Lung (tissue), 11 donors: ENCODE measurements at regions not wholly inside any gene's neighbourhood (a gene's known extent, or its start where the extent isn't known, plus 50 kb on each side); places are given as distances from the start of the nearest gene placed in this dataset.

Experiments
- ATAC-seq: fragments of 200-7000 bp; cut with Tn5 transposase; one replicate; pipeline ENCODE4 v1.9.1; 2020; ENCODE audit warnings: moderate number of reproducible peaks; ENCODE audit not compliant: insufficient read depth, low FRiP score
- DNase-seq, 3 donors: peaks; one replicate each; pipeline ENCODE4 v3.0.0-alpha.2; 2013 to 2017
- H3K27ac ChIP-seq, 2 donors: one replicate each; pipeline ENCODE4 v1.5.1; 2013; ENCODE audit warnings: mild to moderate bottlenecking in 2 of 2, moderate library complexity in 2 of 2, control low read depth in 1 of 2, inconsistent platforms in 1 of 2, low read depth in 1 of 2, low read length in 1 of 2
- H3K27me3 ChIP-seq, 3 donors: one replicate each; pipeline ENCODE4 v1.5.1; 2013; ENCODE audit warnings: low read length in 2 of 3; ENCODE audit not compliant: control insufficient read depth in 3 of 3, insufficient read depth in 3 of 3
- H3K36me3 ChIP-seq, 4 donors: one replicate each; pipeline ENCODE4 v1.5.1; 2013; ENCODE audit warnings: low read length in 4 of 4, mild to moderate bottlenecking in 1 of 4, moderate library complexity in 1 of 4; ENCODE audit not compliant: control insufficient read depth in 4 of 4, insufficient read depth in 4 of 4
- H3K4me1 ChIP-seq, 5 donors: one replicate each; pipeline ENCODE4 v1.5.1; 2013; ENCODE audit warnings: low read length in 5 of 5, mild to moderate bottlenecking in 2 of 5, moderate library complexity in 1 of 5; ENCODE audit not compliant: control insufficient read depth in 5 of 5, insufficient read depth in 5 of 5
- H3K4me3 ChIP-seq: one replicate; pipeline ENCODE4 v1.5.1; 2013; ENCODE audit warnings: mild to moderate bottlenecking, control low read depth, moderate library complexity
- H3K9ac ChIP-seq, 2 donors: one replicate each; pipeline ENCODE4 v1.5.1; 2013; ENCODE audit warnings: low read length in 2 of 2, control low read depth in 1 of 2; ENCODE audit not compliant: insufficient read depth in 1 of 2
- H3K9me3 ChIP-seq, 4 donors: one replicate each; pipeline ENCODE4 v1.5.1; 2013; ENCODE audit warnings: low read length in 3 of 4, mild to moderate bottlenecking in 1 of 4, moderate library complexity in 1 of 4; ENCODE audit not compliant: control insufficient read depth in 4 of 4, insufficient read depth in 3 of 4
- CTCF ChIP-seq: IDR thresholded peaks from 2 replicates; pipeline ENCODE4 v1.5.1; 2012; ENCODE audit warnings: mild to moderate bottlenecking; ENCODE audit errors: control extremely low read depth, extremely low read depth
- WGBS, 2 donors: extraction: QIAGEN DNeasy Blood & Tissue Kit; methylation state at CpG; one replicate each; pipeline ENCODE4 v1.1.7; 2013; 5-methylcytosine and 5-hydroxymethylcytosine counted together
- donor health status: control.
- donor health status: control.
- donor health status: Bipolar disorder and iron deficiency.
- donor health status: healthy.
- donor health status: DM: yes; HTN: yes; CAD: no.

DNA sequence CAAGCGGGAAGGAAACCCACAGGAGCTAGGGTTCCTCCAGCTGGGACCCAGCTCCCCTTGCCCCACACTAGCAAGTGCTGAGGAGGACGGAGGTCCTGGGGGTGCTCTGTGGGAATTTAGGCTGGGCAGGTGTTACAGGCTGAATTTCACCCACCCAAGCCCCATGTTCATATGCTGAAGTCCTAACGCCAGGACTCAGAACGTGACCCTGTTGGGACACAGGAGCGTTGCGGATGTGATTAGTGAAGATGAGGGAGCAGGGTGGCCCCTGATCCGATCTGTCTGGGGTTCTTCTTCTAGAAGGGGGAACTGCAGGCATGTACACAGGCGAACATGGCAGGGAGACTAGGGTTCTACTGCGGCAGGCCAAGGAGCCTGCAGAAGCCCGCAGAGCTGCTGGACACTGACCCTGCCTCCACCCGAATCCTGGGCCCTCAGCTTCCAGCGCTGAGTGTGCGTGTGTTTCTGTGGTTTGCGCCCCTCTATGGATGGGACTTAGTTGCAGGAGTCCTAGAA lies 103.4 kb upstream of the FGF3 start:
- Histone ChIP-seq H3K36me3 (no peaks in the 10 kb centered on the region), H3K4me1 (peaks cover 0 to 24% (median 8%) of the 10 kb centered on the region in 5 donors), H3K4me3 (no peak overlapping the region), H3K9ac (no peak overlapping the region), H3K27ac (no peak overlapping the region), H3K27me3 (no peaks in the 10 kb centered on the region), H3K9me3 (no peaks in the 10 kb centered on the region)
- DNase-seq (peak in 1 of 3 donors; percentile 6), ATAC-seq (no peak)
- no peak for TF ChIP-seq CTCF
- 93 to 96% methylated on average over 14 of the region's 14 CpGs for WGBS, 2 donors

DNA sequence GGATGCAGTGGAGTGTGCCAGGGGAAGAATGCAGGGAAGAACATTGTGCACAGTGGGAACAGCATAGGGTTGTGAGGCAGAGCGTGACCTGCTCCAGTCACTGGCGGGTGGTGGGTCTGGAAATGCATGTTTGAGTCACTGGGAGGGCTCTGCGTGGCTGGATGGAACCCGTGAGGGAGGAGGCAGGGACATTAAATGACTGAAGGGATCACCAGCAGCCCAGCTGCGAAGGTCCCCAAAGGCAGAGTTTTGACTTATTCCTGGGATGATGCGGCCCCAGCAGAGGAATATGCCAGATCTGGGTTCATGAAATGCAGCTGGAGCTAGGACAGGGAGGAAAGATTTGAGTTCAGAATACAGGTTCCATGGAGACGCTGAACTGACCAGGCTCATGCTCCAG lies 104.0 kb upstream of the FGF3 start:
- Histone ChIP-seq H3K4me3 (no peak overlapping the region), H3K27me3 (no peaks in the 10 kb centered on the region)
- TF ChIP-seq CTCF, result no peak

DNA sequence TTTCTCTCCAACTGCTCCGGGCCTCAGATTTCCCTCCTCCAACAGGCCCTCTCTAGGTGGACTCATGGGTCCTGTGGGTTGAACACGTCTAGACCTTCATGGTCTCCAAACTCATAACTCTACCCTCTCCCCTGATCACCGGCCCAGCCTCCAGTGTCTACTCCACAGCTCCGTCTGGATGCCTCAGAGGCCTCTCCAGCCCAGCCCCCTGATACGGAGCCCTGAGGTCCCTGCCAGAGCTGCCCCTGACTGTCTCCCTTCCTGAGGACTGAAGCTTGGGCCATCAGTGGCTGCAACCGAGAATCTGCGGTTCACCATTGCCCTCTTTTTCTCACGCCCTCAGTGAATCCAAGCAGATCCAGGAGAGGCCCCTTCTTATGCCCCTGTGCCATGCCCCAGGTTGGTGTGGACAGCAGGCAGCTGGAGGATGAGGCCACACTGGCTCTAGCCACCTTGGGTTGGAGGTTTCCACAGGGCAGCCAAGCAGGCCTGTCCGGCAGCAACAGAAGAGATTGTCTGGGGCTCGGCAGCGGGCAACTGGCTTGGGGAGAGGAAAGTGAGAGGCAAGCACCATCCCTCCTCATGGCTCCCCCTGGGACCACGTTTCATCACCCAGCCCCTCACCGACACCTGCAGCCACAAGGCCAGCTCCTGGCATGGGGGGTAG lies 104.6 kb upstream of the FGF3 start:
- no peak overlapping the region for H3K9ac ChIP-seq
- no peak overlapping the region for H3K27ac ChIP-seq
- peaks cover 0 to 21% (median 8%) of the 10 kb centered on the region in 5 donors for H3K4me1 ChIP-seq
- ATAC-seq (no peak), DNase-seq (peak in 1 of 3 donors; percentile 10)
- H3K36me3 ChIP-seq, result no peaks in the 10 kb centered on the region
- no peak for TF ChIP-seq CTCF
- WGBS, 2 donors, result 88 to 91% methylated on average over 12 to 13 of the region's 13 CpGs
- no peak overlapping the region for H3K4me3 ChIP-seq
- no peaks in the 10 kb centered on the region for H3K9me3 ChIP-seq
- H3K27me3 ChIP-seq, result no peaks in the 10 kb centered on the region

More for the DNA sequence above, 104.0 kb upstream of the FGF3 start:
- ATAC-seq (no peak), DNase-seq (peak in 1 of 3 donors; percentile 2)
- peaks cover 0 to 24% (median 8%) of the 10 kb centered on the region in 5 donors for H3K4me1 ChIP-seq
- H3K9ac ChIP-seq, result no peak overlapping the region
- no peaks in the 10 kb centered on the region for H3K9me3 ChIP-seq
- no peak overlapping the region for H3K27ac ChIP-seq
- 79% methylated on average over 7 of the region's 7 CpGs for WGBS, 2 donors
- H3K36me3 ChIP-seq, result no peaks in the 10 kb centered on the region
